WTC11 (cell line): ENCODE measurements at regions not wholly inside any gene's neighbourhood (a gene's known extent, or its start where the extent isn't known, plus 50 kb on each side); places are given as distances from the start of the nearest gene placed in this dataset.
A peak's percentile ranks its signal among the peaks of the same experiment; 100 is the strongest.

Experiments used
- ATAC-seq: fragments of 200-7000 bp; cut with Tn5 transposase; 2 replicates; pipeline ENCODE4 v1.10.0; 2021; ENCODE audit warnings: mild to moderate bottlenecking, moderate library complexity
- CTCF ChIA-PET: fragments of 300-600 bp; sonication (Branson Sonifier 250); formaldehyde crosslinking; loops from one replicate; lab custom pipeline; 2021; ENCODE audit warnings: antibody characterized with exemption; lab: Charles Lee
- POLR2A ChIA-PET: fragments of 350-600 bp; sonication (Branson Sonifier 250); formaldehyde crosslinking; loops from one replicate; lab custom pipeline; 2021; ENCODE audit warnings: antibody characterized with exemption; lab: Charles Lee
- DNase-seq: peaks from one replicate; pipeline ENCODE4 v3.0.0; 2021; ENCODE audit warnings: low spot score
- H3K27ac Mint-ChIP-seq: 2 replicates; pipeline ENCODE4 v1.8.0; 2021; ENCODE audit warnings: mixed read lengths
- H3K27me3 Mint-ChIP-seq: 2 replicates; pipeline ENCODE4 v1.8.0; 2021; ENCODE audit warnings: low read depth, mild to moderate bottlenecking, moderate library complexity, mixed read lengths
- H3K36me3 Mint-ChIP-seq: 2 replicates; pipeline ENCODE4 v1.8.0; 2021; ENCODE audit warnings: mixed read lengths
- H3K4me1 Mint-ChIP-seq: 2 replicates; pipeline ENCODE4 v1.8.0; 2022; ENCODE audit warnings: mixed read lengths
- H3K4me3 Mint-ChIP-seq: 2 replicates; pipeline ENCODE4 v1.8.0; 2021; ENCODE audit warnings: mild to moderate bottlenecking, moderate library complexity, mixed read lengths
- H3K9me3 Mint-ChIP-seq: 2 replicates; pipeline ENCODE4 v1.8.0; 2021; ENCODE audit warnings: mixed read lengths
- E2F4 ChIP-seq: sonication (generic); formaldehyde crosslinking; IDR thresholded peaks from 2 replicates; pipeline ENCODE4 v1.8.1; 2022; ENCODE audit warnings: low read depth, mild to moderate bottlenecking, moderate library complexity, missing genetic modification reagents, borderline replicate concordance
- ERG ChIP-seq: fragments of 250-450 bp; sonication (Bioruptor Pico); IDR thresholded peaks from 2 replicates; pipeline ENCODE4 v1.8.0; 2021; ENCODE audit warnings: mild to moderate bottlenecking
- ETV6 ChIP-seq: sonication (generic); formaldehyde crosslinking; IDR thresholded peaks from 2 replicates; pipeline ENCODE4 v1.8.1; 2022; ENCODE audit warnings: mild to moderate bottlenecking, missing genetic modification reagents
- FOXK1 ChIP-seq: sonication (generic); formaldehyde crosslinking; IDR thresholded peaks from 2 replicates; pipeline ENCODE4 v1.8.0; 2022; ENCODE audit warnings: mild to moderate bottlenecking, moderate library complexity, missing genetic modification reagents
- HMGA2 ChIP-seq: fragments of 250-450 bp; sonication (Bioruptor Pico); IDR thresholded peaks from 2 replicates; pipeline ENCODE4 v1.4.0; 2021; ENCODE audit warnings: mild to moderate bottlenecking, moderate library complexity
- MYBL2 ChIP-seq: sonication (generic); formaldehyde crosslinking; IDR thresholded peaks from 2 replicates; pipeline ENCODE4 v1.8.1; 2023; ENCODE audit warnings: mild to moderate bottlenecking, moderate library complexity, missing genetic modification reagents
- NFATC4 ChIP-seq: fragments of 250-450 bp; sonication (Bioruptor Pico); IDR thresholded peaks from 2 replicates; pipeline ENCODE4 v1.9.0; 2021; ENCODE audit warnings: mild to moderate bottlenecking
- NFE2L1 ChIP-seq: sonication (generic); formaldehyde crosslinking; IDR thresholded peaks from 2 replicates; pipeline ENCODE4 v1.8.1; 2023; ENCODE audit warnings: missing genetic modification reagents
- NR2C2 ChIP-seq: sonication (generic); formaldehyde crosslinking; IDR thresholded peaks from 2 replicates; pipeline ENCODE4 v1.8.0; 2022; ENCODE audit warnings: mild to moderate bottlenecking, missing genetic modification reagents
- PRRX2 ChIP-seq: fragments of 250-450 bp; sonication (Bioruptor Pico); IDR thresholded peaks from 2 replicates; pipeline ENCODE4 v1.8.0; 2021; ENCODE audit warnings: mild to moderate bottlenecking
- SMAD3 ChIP-seq: sonication (generic); formaldehyde crosslinking; IDR thresholded peaks from 2 replicates; pipeline ENCODE4 v1.8.0; 2022; ENCODE audit warnings: missing genetic modification reagents, mild to moderate bottlenecking, borderline replicate concordance
- SP1 ChIP-seq: sonication (generic); formaldehyde crosslinking; conservative IDR thresholded peaks from 2 replicates; pipeline ENCODE4 v1.8.1; 2022; ENCODE audit warnings: missing genetic modification reagents
- ZBTB21 ChIP-seq: sonication (generic); formaldehyde crosslinking; IDR thresholded peaks from 2 replicates; pipeline ENCODE4 v1.8.1; 2023; ENCODE audit warnings: mild to moderate bottlenecking, missing genetic modification reagents, borderline replicate concordance
- ZNF232 ChIP-seq: sonication (generic); formaldehyde crosslinking; IDR thresholded peaks from 2 replicates; pipeline ENCODE4 v1.8.0; 2022; ENCODE audit warnings: mild to moderate bottlenecking, missing genetic modification reagents
- ZNF263 ChIP-seq: sonication (generic); formaldehyde crosslinking; IDR thresholded peaks from 2 replicates; pipeline ENCODE4 v1.8.1; 2022; ENCODE audit warnings: low read depth, mild to moderate bottlenecking, moderate library complexity, missing genetic modification reagents
- ZNF416 ChIP-seq: fragments of 250-450 bp; sonication (Bioruptor Pico); IDR thresholded peaks from 2 replicates; pipeline ENCODE4 v1.9.0; 2021; ENCODE audit warnings: mild to moderate bottlenecking, inconsistent platforms
- ZNF423 ChIP-seq: fragments of 250-450 bp; sonication (Bioruptor Pico); IDR thresholded peaks from 2 replicates; pipeline ENCODE4 v2.1.2; 2022; ENCODE audit warnings: mild to moderate bottlenecking, moderate library complexity
- ZNF512 ChIP-seq: sonication (generic); formaldehyde crosslinking; IDR thresholded peaks from 2 replicates; pipeline ENCODE4 v1.8.1; 2022; ENCODE audit warnings: missing genetic modification reagents, borderline replicate concordance
- ZSCAN18 ChIP-seq: fragments of 250-450 bp; sonication (Bioruptor Pico); IDR thresholded peaks from 2 replicates; pipeline ENCODE4 v2.1.2; 2022; ENCODE audit warnings: mild to moderate bottlenecking, moderate library complexity
- TF ChIP-seq, protein P1 (sequence below): sonication (generic); formaldehyde crosslinking; IDR thresholded peaks from 2 replicates; pipeline ENCODE4 v1.8.0; 2022; ENCODE audit warnings: mild to moderate bottlenecking, missing genetic modification reagents
- TF ChIP-seq, protein P2 (sequence below): fragments of 250-450 bp; sonication (Bioruptor Pico); IDR thresholded peaks from 2 replicates; pipeline ENCODE4 v1.9.0; 2021; ENCODE audit warnings: mild to moderate bottlenecking
- TF ChIP-seq, protein P3 (sequence below): sonication (generic); formaldehyde crosslinking; IDR thresholded peaks from 2 replicates; pipeline ENCODE4 v1.8.0; 2023; ENCODE audit warnings: missing genetic modification reagents, mild to moderate bottlenecking, borderline replicate concordance

GRCh38 chr1:59083946-59084865 lies 212.7 kb upstream of the FGGY start:
- Mint-ChIP-seq H3K4me1 (peaks cover 59% of the 10 kb centered on the region), H3K9me3 (peaks cover 7% of the 10 kb centered on the region), H3K27me3 (no peaks in the 10 kb centered on the region), H3K4me3 (no peak overlapping the region), H3K27ac (peak overlapping the region; percentile 90), H3K36me3 (peaks cover 7% of the 10 kb centered on the region)
- peak; percentile 84 for ATAC-seq
- CTCF ChIA-PET: interaction anchor here (1.2 kb wide), 1 partner anchor 23 kb away, joined by 3 read pairs; no protein-coding TSS in a partner anchor
- TF ChIP-seq SMAD3 (CRISPR knock-in tag) (peak; percentile 33; the same call in 1 of the 2 replicates), MYBL2 (0 out of 2 replicates have a peak, but pooled peaks have one; percentile 25), ZNF263 (no peak), NFE2L1 (CRISPR knock-in tag) (no peak), ZSCAN18 (CRISPR knock-in tag) (peak; percentile 33; the same call in 1 of the 2 replicates), ZBTB21 (CRISPR knock-in tag) (0 out of 2 replicates have a peak, but pooled peaks have one; percentile 72), PRRX2 (CRISPR knock-in tag) (no peak), ETV6 (peak; percentile 98), SP1 (peak; percentile 30; the same call in 1 of the 2 replicates), ZNF512 (CRISPR knock-in tag) (peak; percentile 36; the same call in 1 of the 2 replicates), FOXK1 (CRISPR knock-in tag) (peak; percentile 46; the same call in 1 of the 2 replicates), ZNF423 (CRISPR knock-in tag) (0 out of 2 replicates have a peak, but pooled peaks have one; percentile 4)
- TF ChIP-seq, protein P1, sequence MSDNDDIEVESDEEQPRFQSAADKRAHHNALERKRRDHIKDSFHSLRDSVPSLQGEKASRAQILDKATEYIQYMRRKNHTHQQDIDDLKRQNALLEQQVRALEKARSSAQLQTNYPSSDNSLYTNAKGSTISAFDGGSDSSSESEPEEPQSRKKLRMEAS (CRISPR knock-in tag): peak; percentile 56; the same call in 1 of the 2 replicates
- POLR2A ChIA-PET: no interaction called here
- DNase-seq: peak; percentile 33

- Mint-ChIP-seq H3K9me3 (peaks cover 11% of the 10 kb centered on the region), H3K36me3 (peaks cover 11% of the 10 kb centered on the region), H3K27ac (no peak overlapping the region), H3K4me1 (peaks cover 50% of the 10 kb centered on the region), H3K27me3 (no peaks in the 10 kb centered on the region), H3K4me3 (no peak overlapping the region)
- ChIA-PET CTCF (no interaction called here), POLR2A (no interaction called here)
- DNase-seq (no peak), ATAC-seq (no peak)
- no peak for TF ChIP-seq HMGA2
- no peak for TF ChIP-seq ZNF416 (CRISPR knock-in tag)
- TF ChIP-seq NR2C2 (CRISPR knock-in tag): no peak
- no peak for TF ChIP-seq E2F4 (CRISPR knock-in tag)
- TF ChIP-seq, protein P2, sequence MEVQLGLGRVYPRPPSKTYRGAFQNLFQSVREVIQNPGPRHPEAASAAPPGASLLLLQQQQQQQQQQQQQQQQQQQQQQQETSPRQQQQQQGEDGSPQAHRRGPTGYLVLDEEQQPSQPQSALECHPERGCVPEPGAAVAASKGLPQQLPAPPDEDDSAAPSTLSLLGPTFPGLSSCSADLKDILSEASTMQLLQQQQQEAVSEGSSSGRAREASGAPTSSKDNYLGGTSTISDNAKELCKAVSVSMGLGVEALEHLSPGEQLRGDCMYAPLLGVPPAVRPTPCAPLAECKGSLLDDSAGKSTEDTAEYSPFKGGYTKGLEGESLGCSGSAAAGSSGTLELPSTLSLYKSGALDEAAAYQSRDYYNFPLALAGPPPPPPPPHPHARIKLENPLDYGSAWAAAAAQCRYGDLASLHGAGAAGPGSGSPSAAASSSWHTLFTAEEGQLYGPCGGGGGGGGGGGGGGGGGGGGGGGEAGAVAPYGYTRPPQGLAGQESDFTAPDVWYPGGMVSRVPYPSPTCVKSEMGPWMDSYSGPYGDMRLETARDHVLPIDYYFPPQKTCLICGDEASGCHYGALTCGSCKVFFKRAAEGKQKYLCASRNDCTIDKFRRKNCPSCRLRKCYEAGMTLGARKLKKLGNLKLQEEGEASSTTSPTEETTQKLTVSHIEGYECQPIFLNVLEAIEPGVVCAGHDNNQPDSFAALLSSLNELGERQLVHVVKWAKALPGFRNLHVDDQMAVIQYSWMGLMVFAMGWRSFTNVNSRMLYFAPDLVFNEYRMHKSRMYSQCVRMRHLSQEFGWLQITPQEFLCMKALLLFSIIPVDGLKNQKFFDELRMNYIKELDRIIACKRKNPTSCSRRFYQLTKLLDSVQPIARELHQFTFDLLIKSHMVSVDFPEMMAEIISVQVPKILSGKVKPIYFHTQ (CRISPR knock-in tag): no peak
- no peak for TF ChIP-seq ZNF232 (CRISPR knock-in tag)
- TF ChIP-seq, protein P3, sequence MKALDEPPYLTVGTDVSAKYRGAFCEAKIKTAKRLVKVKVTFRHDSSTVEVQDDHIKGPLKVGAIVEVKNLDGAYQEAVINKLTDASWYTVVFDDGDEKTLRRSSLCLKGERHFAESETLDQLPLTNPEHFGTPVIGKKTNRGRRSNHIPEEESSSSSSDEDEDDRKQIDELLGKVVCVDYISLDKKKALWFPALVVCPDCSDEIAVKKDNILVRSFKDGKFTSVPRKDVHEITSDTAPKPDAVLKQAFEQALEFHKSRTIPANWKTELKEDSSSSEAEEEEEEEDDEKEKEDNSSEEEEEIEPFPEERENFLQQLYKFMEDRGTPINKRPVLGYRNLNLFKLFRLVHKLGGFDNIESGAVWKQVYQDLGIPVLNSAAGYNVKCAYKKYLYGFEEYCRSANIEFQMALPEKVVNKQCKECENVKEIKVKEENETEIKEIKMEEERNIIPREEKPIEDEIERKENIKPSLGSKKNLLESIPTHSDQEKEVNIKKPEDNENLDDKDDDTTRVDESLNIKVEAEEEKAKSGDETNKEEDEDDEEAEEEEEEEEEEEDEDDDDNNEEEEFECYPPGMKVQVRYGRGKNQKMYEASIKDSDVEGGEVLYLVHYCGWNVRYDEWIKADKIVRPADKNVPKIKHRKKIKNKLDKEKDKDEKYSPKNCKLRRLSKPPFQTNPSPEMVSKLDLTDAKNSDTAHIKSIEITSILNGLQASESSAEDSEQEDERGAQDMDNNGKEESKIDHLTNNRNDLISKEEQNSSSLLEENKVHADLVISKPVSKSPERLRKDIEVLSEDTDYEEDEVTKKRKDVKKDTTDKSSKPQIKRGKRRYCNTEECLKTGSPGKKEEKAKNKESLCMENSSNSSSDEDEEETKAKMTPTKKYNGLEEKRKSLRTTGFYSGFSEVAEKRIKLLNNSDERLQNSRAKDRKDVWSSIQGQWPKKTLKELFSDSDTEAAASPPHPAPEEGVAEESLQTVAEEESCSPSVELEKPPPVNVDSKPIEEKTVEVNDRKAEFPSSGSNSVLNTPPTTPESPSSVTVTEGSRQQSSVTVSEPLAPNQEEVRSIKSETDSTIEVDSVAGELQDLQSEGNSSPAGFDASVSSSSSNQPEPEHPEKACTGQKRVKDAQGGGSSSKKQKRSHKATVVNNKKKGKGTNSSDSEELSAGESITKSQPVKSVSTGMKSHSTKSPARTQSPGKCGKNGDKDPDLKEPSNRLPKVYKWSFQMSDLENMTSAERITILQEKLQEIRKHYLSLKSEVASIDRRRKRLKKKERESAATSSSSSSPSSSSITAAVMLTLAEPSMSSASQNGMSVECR (CRISPR knock-in tag): no peak
- TF ChIP-seq ERG (CRISPR knock-in tag): no peak
- TF ChIP-seq NFATC4: no peak
Measured at GRCh38 chr1:59085101-59085500, 211.8 kb upstream of the FGGY start.
